Activated CD4-positive, CD25-positive, alpha-beta regulatory T cell treated with anti-CD3 and anti-CD28 coated beads, Interleukin-2, amount 50 U/mL, for 24 hours (primary cell): ENCODE measurements at regions not wholly inside any gene's neighbourhood (a gene's known extent, or its start where the extent isn't known, plus 50 kb on each side); places are given as distances from the start of the nearest gene placed in this dataset.
"Not testable (repeated sequence)": the region's sequence is repeated elsewhere in the genome, so short reads cannot be mapped to it uniquely, and the experiment has no call there.

Experiments used
- ATAC-seq, 2 donors: fragments of 150-1000 bp; cut with Tn5 transposase; one replicate each; pipeline ENCODE4 v1.10.0; 2021; ENCODE audit warnings: mild to moderate bottlenecking in 1 of 2, moderate library complexity in 1 of 2

GRCh38 chr6:26799903-26800633 is 140.5 kb upstream of the ZNF322 start:
- not testable (repeated sequence) for ATAC-seq

- ATAC-seq: not testable (repeated sequence)
Measured at GRCh38 chr6:26803762-26804161, 144.2 kb upstream of the ZNF322 start.

- ATAC-seq: not testable (repeated sequence)
Measured at GRCh38 chr6:26811486-26812116, 152.1 kb upstream of the ZNF322 start.

- ATAC-seq: not testable (repeated sequence)
Measured at GRCh38 chr6:26818640-26819225, 159.2 kb upstream of the ZNF322 start.

GRCh38 chr6:26827965-26828364 is 168.4 kb upstream of the ZNF322 start:
- not testable (repeated sequence) for ATAC-seq

GRCh38 chr6:26829480-26829879 is 169.9 kb upstream of the ZNF322 start:
- ATAC-seq: not testable (repeated sequence)

- ATAC-seq: not testable (repeated sequence)
Measured at GRCh38 chr6:26830992-26831391, 171.4 kb upstream of the ZNF322 start.

GRCh38 chr6:26835707-26836106 is 176.2 kb upstream of the ZNF322 start:
- not testable (repeated sequence) for ATAC-seq

GRCh38 chr6:26836657-26837056 is 177.1 kb upstream of the ZNF322 start:
- ATAC-seq: not testable (repeated sequence)

GRCh38 chr6:26844823-26845222 is 185.3 kb upstream of the ZNF322 start:
- ATAC-seq: not testable (repeated sequence)

- not testable (repeated sequence) for ATAC-seq
Measured at GRCh38 chr6:26857289-26857688, 197.7 kb upstream of the ZNF322 start.

- ATAC-seq: not testable (repeated sequence)
Measured at GRCh38 chr6:26859067-26859770, 199.7 kb upstream of the ZNF322 start.

GRCh38 chr6:26859771-26860163 is 200.2 kb upstream of the ZNF322 start:
- ATAC-seq: not testable (repeated sequence)

GRCh38 chr6:26861913-26862312 is 202.4 kb upstream of the ZNF322 start:
- not testable (repeated sequence) for ATAC-seq

GRCh38 chr6:26863641-26864040 is 204.1 kb upstream of the ZNF322 start:
- not testable (repeated sequence) for ATAC-seq

GRCh38 chr6:26898785-26899184 is 239.2 kb upstream of the ZNF322 start:
- ATAC-seq: not testable (repeated sequence)

- ATAC-seq: not testable (repeated sequence)
Measured at GRCh38 chr6:26924206-26924605, 264.7 kb upstream of the ZNF322 start.

GRCh38 chr6:26928190-26928589 is 268.6 kb upstream of the ZNF322 start:
- ATAC-seq: not testable (repeated sequence)

GRCh38 chr6:26937258-26937657 is 277.7 kb upstream of the ZNF322 start:
- ATAC-seq: not testable (repeated sequence)

GRCh38 chr6:26951211-26951610 is 291.7 kb upstream of the ZNF322 start:
- ATAC-seq: not testable (repeated sequence)

GRCh38 chr6:26956078-26956600 is 291.4 kb upstream of the PRSS16 start:
- peak; percentile 63 to 79 for ATAC-seq

GRCh38 chr6:26956601-26957184 is 290.8 kb upstream of the PRSS16 start:
- ATAC-seq: peak; percentile 85 to 91
